ENCODE measurements at regions not wholly inside any gene's neighbourhood (a gene's known extent, or its start where the extent isn't known, plus 50 kb on each side); places are given as distances from the start of the nearest gene placed in this dataset.
A peak's percentile ranks its signal among the peaks of the same experiment; 100 is the strongest.
"Not testable (repeated sequence)": the region's sequence is repeated elsewhere in the genome, so short reads cannot be mapped to it uniquely, and the experiment has no call there.

- no peak overlapping the region for H3K27ac Mint-ChIP-seq (ENCODE audit: unreplicated experiment)
- no peak for DNase-seq
- CTCF ChIA-PET = no interaction called here
- TF ChIP-seq CTCF (IDR thresholded peaks at IDR 0.05; ENCODE audit: unreplicated experiment) = no peak
- H3K27me3 Mint-ChIP-seq (ENCODE audit: unreplicated experiment) = no peaks in the 10 kb centered on the region
- H3K9me3 Mint-ChIP-seq (ENCODE audit: low read depth, unreplicated experiment) = peaks cover 6% of the 10 kb centered on the region
- no peaks in the 10 kb centered on the region for H3K36me3 Mint-ChIP-seq (ENCODE audit: insufficient read depth, unreplicated experiment)
- no peak overlapping the region for H3K4me3 Mint-ChIP-seq (ENCODE audit: low read depth, unreplicated experiment)
- BruUV-seq (replicated peaks) = no TSS peak
- peaks cover 4% of the 10 kb centered on the region for H3K4me1 Mint-ChIP-seq (ENCODE audit: low read depth, unreplicated experiment)
- intact Hi-C loops (cut with micrococcal nuclease; ENCODE audit: unreplicated experiment) = no loop called here
These were observed 126.1 kb upstream of the GRB10 start for GRCh38 chr7:50908628-50909290.

GRCh38 chr7:50898604-50899477, 116.1 kb upstream of the GRB10 start:
- peaks cover 10% of the 10 kb centered on the region for H3K4me1 Mint-ChIP-seq (ENCODE audit: low read depth, unreplicated experiment)
- intact Hi-C loops (cut with micrococcal nuclease; ENCODE audit: unreplicated experiment); H3K36me3 Mint-ChIP-seq (ENCODE audit: insufficient read depth, unreplicated experiment); H3K9me3 Mint-ChIP-seq (ENCODE audit: low read depth, unreplicated experiment); H3K4me3 Mint-ChIP-seq (ENCODE audit: low read depth, unreplicated experiment); H3K27me3 Mint-ChIP-seq (ENCODE audit: unreplicated experiment); H3K27ac Mint-ChIP-seq (ENCODE audit: unreplicated experiment); CTCF ChIA-PET; DNase-seq; BruUV-seq (replicated peaks): not testable (repeated sequence)

- H3K27ac Mint-ChIP-seq (ENCODE audit: unreplicated experiment) = peak overlapping the region; percentile 24
These were observed 104.4 kb upstream of the GRB10 start for GRCh38 chr7:50887061-50887460.

GRCh38 chr7:50872437-50872836, 89.7 kb upstream of the GRB10 start:
- Mint-ChIP-seq H3K27ac (ENCODE audit: unreplicated experiment) (peak overlapping the region; percentile 99), H3K36me3 (ENCODE audit: insufficient read depth, unreplicated experiment) (peaks cover 12% of the 10 kb centered on the region), H3K9me3 (ENCODE audit: low read depth, unreplicated experiment) (no peaks in the 10 kb centered on the region), H3K27me3 (ENCODE audit: unreplicated experiment) (no peaks in the 10 kb centered on the region), H3K4me3 (ENCODE audit: low read depth, unreplicated experiment) (no peak overlapping the region), H3K4me1 (ENCODE audit: low read depth, unreplicated experiment) (peaks cover 58% of the 10 kb centered on the region)
- no TSS peak for BruUV-seq (replicated peaks)
- peak; percentile 36 for DNase-seq
- CTCF ChIA-PET = interaction anchor here (0.8 kb wide), 1 partner anchor 48 kb away, joined by 3 read pairs; no protein-coding TSS in a partner anchor
- TF ChIP-seq CTCF (IDR thresholded peaks at IDR 0.05; ENCODE audit: unreplicated experiment) = no peak
- intact Hi-C loops (cut with micrococcal nuclease; ENCODE audit: unreplicated experiment) = loop anchor here (10.0 kb wide), 1 partner anchor 92 kb away; no protein-coding TSS in a partner anchor

More at GRCh38 chr7:50887061-50887460, 104.4 kb upstream of the GRB10 start:
- peak; percentile 80 for DNase-seq
- peak; percentile 12 for TF ChIP-seq CTCF (IDR thresholded peaks at IDR 0.05; ENCODE audit: unreplicated experiment)
- H3K27me3 Mint-ChIP-seq (ENCODE audit: unreplicated experiment); intact Hi-C loops (cut with micrococcal nuclease; ENCODE audit: unreplicated experiment); BruUV-seq (replicated peaks); H3K36me3 Mint-ChIP-seq (ENCODE audit: insufficient read depth, unreplicated experiment); H3K9me3 Mint-ChIP-seq (ENCODE audit: low read depth, unreplicated experiment): not testable (repeated sequence)
- CTCF ChIA-PET = interaction anchor here (1.3 to 2.2 kb wide), 4 partner anchors 12 to 177 kb away, joined by 4 to 10 read pairs (median 5); no protein-coding TSS in a partner anchor
- Mint-ChIP-seq H3K4me1 (ENCODE audit: low read depth, unreplicated experiment) (peaks cover 16% of the 10 kb centered on the region), H3K4me3 (ENCODE audit: low read depth, unreplicated experiment) (peak overlapping the region; percentile 34)
